Fibroblast of peridontal ligament (primary cell): ENCODE measurements at regions not wholly inside any gene's neighbourhood (a gene's known extent, or its start where the extent isn't known, plus 50 kb on each side); places are given as distances from the start of the nearest gene placed in this dataset.
"Not testable (repeated sequence)": the region's sequence is repeated elsewhere in the genome, so short reads cannot be mapped to it uniquely, and the experiment has no call there.

Experiments used
- DNase-seq: peaks from one replicate; pipeline ENCODE4 v3.0.0-alpha.2; 2010; ENCODE audit errors: extremely low read depth

- DNase-seq = no peak
Observed at GRCh38 chr3:74135808-74136207, 478.7 kb downstream of the CNTN3 start.

GRCh38 chr3:74134831-74135230 lies 479.6 kb downstream of the CNTN3 start:
- no peak for DNase-seq

- DNase-seq = not testable (repeated sequence)
Observed at GRCh38 chr3:74131546-74132328, 482.7 kb downstream of the CNTN3 start.

- no peak for DNase-seq
Observed at GRCh38 chr3:74129611-74130010, 484.8 kb downstream of the CNTN3 start.

- DNase-seq = no peak
Observed at GRCh38 chr3:74129056-74129455, 485.4 kb downstream of the CNTN3 start.

GRCh38 chr3:74127256-74127655 lies 487.2 kb downstream of the CNTN3 start:
- no peak for DNase-seq

GRCh38 chr3:74124782-74125181 lies 489.7 kb downstream of the CNTN3 start:
- no peak for DNase-seq

- DNase-seq = no peak
Observed at GRCh38 chr3:74122281-74122680, 492.2 kb downstream of the CNTN3 start.

- no peak for DNase-seq
Observed at GRCh38 chr3:74121761-74122160, 492.7 kb downstream of the CNTN3 start.

GRCh38 chr3:74119221-74119620 lies 494.5 kb upstream of the PDZRN3 start:
- no peak for DNase-seq

GRCh38 chr3:74115906-74116305 lies 491.2 kb upstream of the PDZRN3 start:
- DNase-seq = no peak

- DNase-seq = no peak
Observed at GRCh38 chr3:74107451-74107850, 482.7 kb upstream of the PDZRN3 start.

- DNase-seq = no peak
Observed at GRCh38 chr3:74106925-74107324, 482.2 kb upstream of the PDZRN3 start.

- DNase-seq = no peak
Observed at GRCh38 chr3:74091204-74091603, 466.5 kb upstream of the PDZRN3 start.

GRCh38 chr3:74089814-74090213 lies 465.1 kb upstream of the PDZRN3 start:
- no peak for DNase-seq

GRCh38 chr3:74080056-74080461 lies 455.3 kb upstream of the PDZRN3 start:
- peak; percentile 1 for DNase-seq

- no peak for DNase-seq
Observed at GRCh38 chr3:74075241-74075640, 450.5 kb upstream of the PDZRN3 start.

- no peak for DNase-seq
Observed at GRCh38 chr3:74074700-74075099, 450.0 kb upstream of the PDZRN3 start.

- peak; percentile 6 for DNase-seq
Observed at GRCh38 chr3:74067296-74067695, 442.6 kb upstream of the PDZRN3 start.

- no peak for DNase-seq
Observed at GRCh38 chr3:74066456-74066855, 441.7 kb upstream of the PDZRN3 start.

GRCh38 chr3:74059923-74060600 lies 435.3 kb upstream of the PDZRN3 start:
- DNase-seq = no peak

GRCh38 chr3:74059301-74059922 lies 434.7 kb upstream of the PDZRN3 start:
- no peak for DNase-seq

GRCh38 chr3:74057169-74057568 lies 432.4 kb upstream of the PDZRN3 start:
- DNase-seq = no peak
